HG03469 (cell line): ENCODE measurements at regions not wholly inside any gene's neighbourhood (a gene's known extent, or its start where the extent isn't known, plus 50 kb on each side); places are given as distances from the start of the nearest gene placed in this dataset.

Experiments
- ATAC-seq: cut with Tn5 transposase; IDR thresholded peaks from one replicate; pipeline ENCODE4 v1.9.1; 2021; ENCODE audit warnings: mild to moderate bottlenecking, moderate library complexity, moderate number of reproducible peaks; ENCODE audit not compliant: unreplicated experiment

DNA sequence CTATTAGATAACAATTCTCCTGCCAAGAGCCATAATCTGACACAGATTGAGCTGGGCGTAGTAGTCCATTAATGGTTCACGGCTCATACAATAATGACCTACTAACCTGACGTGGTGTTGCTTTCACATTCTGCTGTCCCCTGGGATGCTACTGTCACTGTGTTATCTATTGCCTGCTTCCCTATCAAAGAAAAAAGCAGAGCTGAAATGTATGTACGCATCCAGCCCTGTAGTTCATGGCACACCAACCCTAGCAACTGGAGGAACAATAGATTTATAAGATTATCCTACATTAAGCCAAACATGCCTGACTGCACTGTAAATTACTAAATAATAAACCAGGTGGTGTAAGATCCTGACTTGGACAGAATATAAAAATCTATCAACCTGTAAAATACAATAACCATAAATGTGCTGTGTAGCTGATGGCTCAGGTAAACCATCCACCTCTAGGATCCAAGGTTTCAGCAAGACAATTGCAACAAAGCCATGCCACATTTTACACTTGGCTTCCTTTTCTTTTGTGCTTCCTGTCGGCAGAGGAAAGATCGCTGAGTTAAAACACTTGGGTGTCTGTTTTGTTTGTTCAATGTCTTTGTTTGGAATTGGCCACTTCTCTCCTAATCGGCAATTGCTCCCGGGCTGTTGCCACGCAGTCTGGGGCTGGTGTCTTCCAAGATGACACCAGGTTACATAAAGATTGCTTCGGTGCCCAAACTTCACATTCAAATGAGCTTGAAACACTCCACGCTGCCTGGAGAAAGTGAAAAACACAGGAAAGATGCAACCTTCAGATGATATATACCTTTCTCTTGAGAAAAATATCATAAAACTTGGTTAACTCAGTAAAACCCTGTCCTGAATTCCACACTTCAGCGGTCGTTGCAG is 143.9 kb upstream of the MGMT start:
- no peak for ATAC-seq

DNA sequence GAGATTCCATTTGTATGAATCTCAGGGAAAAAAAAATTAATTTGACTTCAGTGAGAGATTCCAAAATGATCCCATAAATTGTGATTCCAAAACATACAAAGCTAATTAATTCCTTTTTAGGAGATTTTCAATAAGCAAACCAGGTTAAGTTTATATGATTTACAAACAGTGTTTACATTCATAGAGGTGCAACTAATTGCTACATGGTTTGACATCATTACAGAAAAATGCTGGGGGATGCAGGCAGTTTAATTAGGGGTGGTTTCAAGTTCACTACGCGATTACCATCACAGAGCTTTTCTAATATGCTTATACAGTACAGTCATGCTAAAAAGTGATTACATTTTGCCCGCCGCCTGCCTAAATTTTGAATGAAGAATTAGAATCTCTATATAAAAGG is 143.2 kb upstream of the MGMT start:
- no peak for ATAC-seq

DNA sequence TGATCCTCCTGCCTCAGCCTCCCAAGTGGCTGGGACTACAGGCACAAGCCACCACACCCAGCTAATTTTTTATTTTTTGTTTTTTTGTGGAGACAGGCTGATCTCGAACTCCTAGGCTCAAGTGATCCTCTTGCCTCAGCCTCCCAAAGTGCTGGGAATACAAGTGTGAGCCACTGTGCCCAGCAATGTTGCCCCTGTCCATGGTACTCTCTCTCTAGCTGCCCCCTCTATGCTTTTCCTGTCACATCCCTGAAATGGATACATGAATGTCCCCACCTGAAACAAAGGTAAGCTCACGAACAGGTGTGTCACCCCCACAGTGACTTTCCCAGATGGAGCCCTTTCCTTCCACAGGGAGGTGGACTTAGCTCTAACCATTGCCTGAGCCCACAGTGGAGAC is 141.1 kb upstream of the MGMT start:
- ATAC-seq: no peak

DNA sequence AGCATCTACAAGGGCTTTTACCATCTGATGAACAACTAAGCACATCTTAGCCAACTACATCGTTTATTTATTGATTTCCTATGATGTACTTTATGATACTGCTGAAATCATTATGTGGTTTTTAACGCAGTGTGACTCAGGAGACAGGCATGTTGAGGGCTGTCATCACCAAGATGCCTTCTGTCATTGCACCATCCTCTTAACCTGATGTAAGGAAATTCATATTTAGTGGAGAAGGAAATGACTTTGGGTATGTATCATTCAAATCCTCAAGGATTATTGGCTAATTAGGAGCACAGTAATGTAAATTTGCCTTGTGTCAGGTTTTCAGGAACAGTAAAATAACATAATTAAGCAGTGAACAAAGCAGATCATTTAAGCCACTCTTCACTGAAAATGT is 138.5 kb upstream of the MGMT start:
- no peak for ATAC-seq

DNA sequence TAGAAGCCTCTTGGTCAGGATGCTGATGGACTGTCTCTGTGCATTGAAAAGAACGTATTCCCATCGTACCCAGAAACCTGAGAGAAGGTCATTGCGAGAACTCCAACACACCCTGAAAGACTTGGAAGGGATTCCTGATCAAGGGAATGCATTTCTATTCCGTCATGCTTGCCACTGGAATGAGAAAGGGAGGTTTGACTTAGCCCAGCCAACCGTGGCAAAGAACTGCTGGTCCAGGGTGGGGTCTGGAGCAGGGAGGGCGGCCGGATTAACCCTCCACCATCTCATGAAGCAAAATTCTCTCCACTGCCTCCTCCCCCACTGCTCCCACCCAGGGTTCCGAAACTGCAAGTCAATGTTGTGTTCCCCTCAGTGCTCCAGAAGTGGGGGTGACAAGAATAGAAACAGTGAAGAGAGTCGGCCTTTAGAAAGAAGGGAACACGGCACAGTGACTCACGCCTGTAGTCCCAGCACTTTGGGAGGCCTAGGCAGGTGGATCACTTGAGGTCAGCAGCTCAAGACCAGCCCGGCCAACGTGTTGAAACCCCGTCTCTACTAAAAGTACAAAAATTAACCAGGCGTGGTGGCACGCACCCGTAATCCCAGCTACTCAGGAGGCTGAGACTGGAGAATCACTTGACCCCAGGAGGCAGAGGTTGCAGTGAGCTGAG is 137.5 kb upstream of the MGMT start:
- ATAC-seq: no peak

DNA sequence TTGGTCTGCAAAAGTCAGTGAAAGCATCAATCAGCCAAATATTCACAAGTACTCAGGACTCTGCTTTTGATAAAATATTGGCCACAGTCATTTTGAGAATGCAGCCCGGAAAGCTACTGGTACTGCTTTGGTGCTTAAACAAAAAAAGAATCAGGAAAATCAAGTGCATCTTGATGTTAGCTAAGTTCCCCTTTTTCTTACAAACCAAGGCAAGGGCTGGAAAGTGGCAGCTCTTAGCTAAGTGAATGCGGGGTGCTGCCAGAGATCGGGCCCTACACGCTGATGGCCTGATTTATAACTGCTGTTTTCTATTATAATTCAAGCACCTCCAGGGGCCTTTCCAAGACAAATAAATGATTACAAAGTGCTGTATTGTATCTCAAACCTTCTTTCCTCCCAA is 136.8 kb upstream of the MGMT start:
- no peak for ATAC-seq

DNA sequence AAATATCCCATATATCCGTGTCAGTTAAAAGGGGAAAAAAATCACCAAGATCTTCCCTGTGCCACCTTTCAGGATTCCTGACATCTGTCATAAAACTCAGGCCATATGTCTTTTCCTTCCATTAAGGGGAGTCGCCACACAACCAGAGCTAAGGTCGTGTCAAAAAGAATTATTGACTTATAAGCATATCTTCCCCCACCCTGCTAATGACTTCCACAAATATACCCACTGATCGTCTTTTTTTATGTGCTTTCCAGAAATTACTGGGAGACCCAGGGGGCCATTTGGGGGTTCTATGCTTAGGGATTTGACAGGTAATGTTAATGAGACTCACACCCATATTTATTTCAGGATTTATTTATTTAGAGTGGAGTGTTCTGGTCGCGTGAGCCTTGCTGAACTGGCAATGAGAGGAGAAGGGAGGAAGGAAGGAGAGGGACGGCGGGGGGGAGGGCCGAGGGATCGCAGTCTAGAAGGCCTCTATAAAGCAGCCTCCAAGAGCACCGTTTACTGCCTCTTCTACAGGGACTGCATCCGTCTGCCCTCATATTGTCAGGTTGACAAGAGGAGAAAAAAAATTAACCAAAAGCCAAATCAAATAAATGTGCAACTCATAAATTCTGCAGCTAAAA is 135.7 kb upstream of the MGMT start:
- ATAC-seq: no peak

DNA sequence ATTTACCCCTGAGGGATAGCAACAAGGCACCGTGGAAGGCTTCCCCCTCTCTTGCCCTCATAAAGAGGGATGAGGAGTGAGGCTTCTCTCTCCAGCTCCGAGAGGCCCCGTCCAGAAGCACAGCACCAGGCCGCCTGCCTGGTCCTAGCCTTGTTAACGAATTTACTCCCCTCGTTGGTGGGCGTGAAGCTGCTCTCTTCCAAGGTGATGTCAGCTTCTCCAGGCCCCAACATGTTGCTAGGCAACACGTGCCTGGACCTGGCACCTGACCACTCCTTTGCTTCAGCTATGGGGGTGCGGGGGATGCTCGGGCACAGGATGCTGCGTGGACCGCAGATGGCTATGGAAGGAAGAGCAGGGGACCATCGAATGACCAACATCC is 135.2 kb upstream of the MGMT start:
- no peak for ATAC-seq

DNA sequence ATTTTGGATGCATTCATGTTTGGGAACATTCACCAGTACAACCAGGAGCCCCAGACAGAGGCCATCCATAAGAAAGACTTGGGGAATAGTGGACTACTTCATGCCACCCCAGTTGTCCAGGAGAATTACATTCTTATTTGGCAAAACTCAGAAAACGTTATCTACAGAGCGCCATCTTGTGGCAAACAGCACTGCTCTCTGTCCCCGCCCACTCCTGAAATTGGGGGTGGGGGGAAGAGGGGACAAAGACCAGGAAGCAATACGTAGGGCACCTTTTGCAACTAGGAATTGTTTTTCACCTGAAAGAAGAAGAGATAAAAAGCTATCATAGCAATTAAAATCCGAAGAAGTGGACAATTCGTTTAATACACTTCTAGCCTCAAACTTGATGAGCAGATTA is 134.6 kb upstream of the MGMT start:
- ATAC-seq: no peak

DNA sequence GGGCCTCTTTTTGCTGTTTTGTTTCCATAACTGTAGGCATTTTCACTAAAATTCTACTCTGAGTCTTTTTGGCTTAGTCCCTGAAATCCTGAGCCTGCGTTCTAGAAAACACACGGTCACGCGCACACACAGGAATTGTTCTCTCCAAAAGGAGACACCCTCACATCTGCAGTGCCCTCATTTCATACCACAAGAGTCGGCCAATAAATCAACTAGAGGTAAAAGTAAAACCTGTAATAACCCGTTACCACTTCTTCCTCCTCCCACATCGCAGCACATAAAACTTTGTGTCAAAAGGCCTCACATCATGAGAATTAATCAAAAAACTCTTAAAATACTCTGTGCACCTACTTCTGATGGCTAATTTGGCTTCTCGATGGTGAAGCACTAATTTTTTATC is 133.3 kb upstream of the MGMT start:
- ATAC-seq: no peak

DNA sequence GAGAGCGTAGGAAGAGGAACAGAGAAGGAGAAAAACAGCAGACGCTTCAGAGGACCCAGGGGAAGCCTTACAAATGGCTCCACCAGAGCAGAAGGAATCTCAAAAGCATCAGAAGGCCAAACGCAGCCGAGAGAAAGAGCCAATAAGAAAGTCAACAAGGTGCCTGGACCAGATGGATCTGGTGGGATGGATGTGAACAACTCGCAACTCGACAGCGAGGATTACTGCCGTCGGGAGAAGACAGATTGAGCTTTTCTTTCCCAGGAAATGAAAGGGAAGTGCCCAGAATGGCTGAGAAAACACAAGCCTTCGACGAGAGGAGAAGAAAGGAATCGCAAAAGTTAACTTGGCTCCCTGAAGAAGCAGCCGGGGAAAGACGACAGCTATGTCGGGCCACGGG is 132.8 kb upstream of the MGMT start:
- no peak for ATAC-seq

DNA sequence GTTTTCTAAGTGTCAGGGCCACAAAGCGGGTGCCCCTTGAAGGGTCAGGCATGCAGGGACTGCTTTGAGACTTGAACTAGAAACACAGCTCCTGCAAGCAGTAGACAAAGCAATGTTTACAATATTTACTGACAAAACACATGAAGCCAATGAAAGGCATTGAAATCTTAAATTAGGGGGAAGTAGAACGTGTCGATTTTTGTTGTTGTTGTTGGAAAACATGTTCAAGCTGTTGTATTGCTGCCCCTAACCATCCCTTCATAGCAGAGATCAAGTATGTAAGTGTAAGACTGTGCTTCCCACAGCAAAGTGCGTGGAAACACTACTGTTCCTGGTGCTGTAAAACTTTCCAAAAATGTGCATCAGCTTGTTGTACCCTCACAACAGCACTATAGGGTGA is 131.6 kb upstream of the MGMT start:
- ATAC-seq: no peak

DNA sequence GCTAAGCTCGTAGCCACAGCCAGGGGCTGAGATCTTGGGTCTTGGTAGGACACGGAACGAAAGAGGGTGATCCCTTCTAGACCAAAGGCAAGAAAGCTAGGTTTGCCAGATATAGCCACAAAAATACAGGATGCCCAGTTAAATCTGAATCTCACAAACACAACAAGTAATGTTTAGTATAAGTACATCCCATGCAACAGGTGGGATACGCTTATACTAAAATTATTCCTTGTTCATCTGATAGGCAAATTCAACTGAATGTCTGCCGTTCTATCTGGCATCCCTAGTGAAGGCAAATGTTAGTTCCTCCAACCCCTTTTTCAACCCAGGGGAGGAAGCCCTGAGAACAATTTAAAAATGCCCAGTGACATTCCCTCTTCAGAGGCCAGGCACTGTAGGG is 131.1 kb upstream of the MGMT start:
- ATAC-seq: no peak

DNA sequence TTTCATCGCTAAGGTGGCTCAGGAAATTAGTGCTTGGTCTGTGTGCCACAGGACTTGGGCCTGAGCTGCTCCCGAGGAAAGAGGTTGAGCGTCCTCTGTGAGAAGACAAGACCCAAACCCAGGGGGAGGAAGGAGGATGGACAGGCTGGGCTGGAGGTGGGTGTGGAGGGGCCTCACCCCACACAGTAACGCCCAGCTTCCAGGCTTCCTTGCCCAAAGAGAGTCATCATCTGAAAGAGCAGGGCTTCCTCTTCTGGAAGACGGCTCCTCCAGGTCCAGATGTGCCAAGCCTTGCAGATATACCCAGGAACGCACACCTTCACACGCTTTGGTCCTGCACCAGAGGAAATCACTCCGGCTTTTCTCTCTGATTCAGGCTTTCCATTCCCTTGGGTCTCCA is 127.8 kb upstream of the MGMT start:
- no peak for ATAC-seq

DNA sequence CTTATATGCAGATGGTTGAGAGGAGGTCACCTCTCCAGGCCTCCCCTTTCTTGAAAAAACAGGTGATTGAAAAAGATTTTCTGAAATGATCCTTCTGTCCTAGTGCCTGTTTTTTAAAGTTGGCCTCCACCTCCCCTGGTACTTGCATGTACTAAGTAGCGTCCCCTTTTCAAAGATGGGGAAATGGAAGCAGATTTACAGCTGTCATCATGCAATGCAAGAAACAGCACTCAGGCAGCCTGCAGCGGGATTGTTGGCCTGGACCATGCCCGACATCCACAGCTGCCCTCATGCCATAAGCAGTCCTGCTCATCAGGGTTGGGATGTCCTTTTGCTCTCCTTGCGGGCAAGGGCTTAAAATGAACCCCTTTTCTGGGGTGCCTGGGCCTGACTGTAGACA is 127.2 kb upstream of the MGMT start:
- ATAC-seq: no peak

DNA sequence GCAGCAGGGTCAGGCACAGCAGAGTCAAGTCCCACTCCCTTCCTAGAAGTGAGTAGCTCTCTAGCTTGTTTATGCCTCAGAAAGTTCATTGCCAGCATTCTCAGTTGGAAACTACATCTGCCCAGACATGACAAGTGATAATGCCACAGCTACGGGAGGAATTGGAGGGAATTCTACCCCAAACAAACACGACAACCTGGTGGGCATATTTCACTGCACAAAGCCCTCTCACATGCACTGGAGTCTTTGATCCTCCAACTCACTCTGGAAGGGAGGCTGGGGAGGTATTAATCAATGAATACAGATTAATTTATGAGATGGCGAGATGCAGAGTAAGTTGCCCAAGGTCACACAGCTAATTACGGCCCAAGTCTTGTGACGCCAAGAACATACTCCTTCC is 126.0 kb upstream of the MGMT start:
- ATAC-seq: no peak

DNA sequence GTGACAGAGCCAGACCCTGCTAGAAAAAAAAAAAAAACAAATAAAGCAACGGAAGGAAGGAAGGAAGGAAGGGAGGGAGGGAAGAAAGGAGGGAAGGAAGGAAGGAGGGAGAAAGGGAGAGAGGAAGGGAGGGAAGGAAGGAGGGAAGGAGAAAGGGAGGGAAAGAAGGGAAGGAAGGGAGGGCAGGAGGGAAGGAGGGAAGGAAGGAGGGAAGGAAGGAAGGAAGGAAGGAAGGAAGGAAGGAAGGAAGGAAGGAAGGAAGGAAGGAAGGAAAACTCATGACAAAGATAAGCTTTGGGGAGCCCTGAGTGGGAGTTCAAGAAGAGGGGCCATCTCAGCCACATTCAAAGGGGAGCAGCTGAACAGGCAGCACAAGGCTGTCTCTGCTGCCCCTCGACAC is 124.7 kb upstream of the MGMT start:
- no peak for ATAC-seq

DNA sequence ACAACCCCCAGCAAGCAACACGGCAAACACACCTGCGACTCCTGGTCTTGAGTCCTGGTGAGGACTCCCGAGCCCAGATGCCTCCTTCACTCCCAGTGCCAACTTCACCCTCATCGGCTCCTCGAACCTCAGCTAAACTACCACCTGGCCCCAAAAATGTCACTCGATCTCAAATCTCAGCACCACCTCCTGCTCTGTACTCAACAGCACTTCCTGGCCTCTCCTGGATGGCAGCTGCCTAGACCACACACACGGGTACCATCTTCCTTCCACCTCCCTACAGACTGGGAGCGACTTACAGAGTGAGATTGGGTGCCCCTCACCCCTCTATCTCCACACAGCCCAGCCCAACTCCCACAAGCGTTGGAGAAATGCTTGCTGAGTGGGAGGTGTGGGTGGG is 123.9 kb upstream of the MGMT start:
- ATAC-seq: no peak

DNA sequence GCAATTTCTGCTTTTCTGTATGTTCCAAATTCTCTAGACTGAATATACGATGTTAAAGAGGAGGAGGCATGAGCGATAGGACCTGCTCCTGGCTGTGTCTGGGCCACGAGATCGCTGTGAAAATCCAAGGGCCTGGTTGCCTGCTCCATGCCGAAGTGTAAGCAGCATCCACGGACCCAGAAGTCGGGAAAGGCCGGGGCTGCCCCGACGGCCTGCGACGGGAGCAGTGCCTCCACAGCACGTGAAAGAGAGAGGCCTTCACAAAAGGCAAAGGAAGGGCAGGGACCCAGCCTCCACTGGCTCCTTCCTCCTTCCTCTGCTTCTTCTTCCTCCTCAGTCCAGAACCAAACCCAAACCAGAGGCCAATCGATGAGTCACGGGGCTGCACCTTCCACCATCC is 122.9 kb upstream of the MGMT start:
- no peak for ATAC-seq

DNA sequence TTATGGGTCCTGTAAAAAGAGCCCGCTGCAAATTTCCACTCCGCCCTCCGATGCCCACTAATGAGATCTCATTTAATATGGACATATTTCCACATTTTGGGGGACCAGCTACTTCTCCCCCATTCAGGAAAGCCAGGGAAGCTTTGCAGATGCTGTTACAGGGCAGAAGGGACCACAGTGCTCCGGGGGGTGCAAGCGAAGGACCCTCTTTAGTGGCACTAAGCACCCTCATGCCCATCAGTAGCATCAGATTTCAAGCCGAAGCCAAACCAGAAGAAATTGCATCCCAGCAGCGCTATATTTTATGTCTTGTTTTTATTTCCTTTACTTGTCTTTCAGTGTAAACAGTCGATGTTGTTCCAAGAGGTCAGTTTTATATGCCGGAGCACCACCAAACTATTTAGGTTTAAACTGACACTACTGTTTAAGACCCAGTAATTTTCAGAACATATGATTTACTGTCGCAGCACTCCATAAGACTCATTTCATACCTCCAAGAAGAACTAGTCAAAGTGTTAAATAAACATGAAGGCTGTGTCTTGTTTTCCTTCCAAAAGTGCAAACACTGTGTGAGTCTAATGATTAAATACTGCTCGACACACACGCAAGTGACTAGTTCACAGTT is 122.2 kb upstream of the MGMT start:
- no peak for ATAC-seq

DNA sequence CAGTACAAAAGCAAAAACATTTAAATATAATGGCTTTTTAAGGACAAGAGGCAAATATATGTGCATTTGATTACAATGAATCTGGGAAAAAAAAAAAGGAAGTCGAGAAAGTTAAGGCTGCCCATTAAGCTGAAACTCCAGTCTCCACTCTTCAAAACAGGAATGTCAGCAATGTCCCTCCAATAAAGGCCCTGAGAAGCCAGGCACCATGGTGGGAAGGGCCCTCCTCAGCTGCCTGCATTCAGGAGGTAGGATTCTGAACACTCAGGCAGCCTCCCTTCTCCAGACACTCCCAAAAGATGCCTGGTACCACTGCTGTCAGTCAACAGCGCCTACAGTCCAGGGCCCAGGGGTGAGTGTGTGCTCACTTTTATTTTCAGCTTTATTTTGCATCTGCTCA is 121.3 kb upstream of the MGMT start:
- no peak for ATAC-seq

DNA sequence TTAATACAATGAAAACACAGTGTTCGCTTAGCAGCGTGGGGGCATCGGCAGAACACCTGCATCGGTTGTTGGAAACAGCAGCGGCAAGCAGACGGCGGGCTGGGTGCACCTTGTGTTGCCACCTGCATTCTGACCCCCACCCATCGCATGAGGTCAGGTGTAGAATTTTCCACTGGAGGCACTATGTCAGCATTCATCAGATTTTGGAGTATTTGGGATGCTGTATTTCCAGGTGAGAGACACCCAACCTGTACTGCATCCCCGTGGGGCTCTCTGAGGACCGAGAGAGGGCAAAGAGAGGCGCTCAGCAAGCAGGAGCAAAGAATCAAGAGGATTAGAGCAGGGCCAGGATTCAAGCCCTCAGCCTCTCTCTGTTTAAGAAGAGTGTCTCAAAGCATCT is 116.4 kb upstream of the MGMT start:
- no peak for ATAC-seq
